Smooth muscle cell (in vitro differentiated cells): ENCODE measurements at regions not wholly inside any gene's neighbourhood (a gene's known extent, or its start where the extent isn't known, plus 50 kb on each side); places are given as distances from the start of the nearest gene placed in this dataset.

Experiments
- DNase-seq: peaks from one replicate; lab custom pipeline; 2025; ENCODE audit not compliant: unreplicated experiment; lab: John Stamatoyannopoulos, UW
- H2AFZ ChIP-seq: fragments of 200-600 bp; sonication (generic); 2 replicates; pipeline ENCODE4 v1.6.0; 2016; ENCODE audit warnings: antibody characterized with exemption, low read depth, mild to moderate bottlenecking
- H3F3A ChIP-seq: fragments of 200-600 bp; sonication (generic); 2 replicates; pipeline ENCODE4 v1.6.0; 2017; ENCODE audit warnings: antibody characterized with exemption, low read depth
- H3K27ac ChIP-seq: fragments of 200-600 bp; sonication (generic); 2 replicates; pipeline ENCODE4 v1.5.1; 2016; ENCODE audit warnings: low read depth, mild to moderate bottlenecking
- H3K27me3 ChIP-seq: fragments of 200-600 bp; sonication (generic); 2 replicates; pipeline ENCODE4 v1.6.1; 2016; ENCODE audit warnings: low read depth, mild to moderate bottlenecking
- H3K36me3 ChIP-seq: fragments of 200-600 bp; sonication (generic); 2 replicates; pipeline ENCODE4 v1.5.1; 2016; ENCODE audit warnings: low read depth
- H3K4me1 ChIP-seq: fragments of 200-600 bp; sonication (generic); 2 replicates; pipeline ENCODE4 v1.5.1; 2016; ENCODE audit warnings: low read depth
- H3K4me2 ChIP-seq: fragments of 200-600 bp; sonication (generic); 2 replicates; pipeline ENCODE4 v1.6.0; 2016; ENCODE audit warnings: mild to moderate bottlenecking
- H3K4me3 ChIP-seq: fragments of 200-600 bp; sonication (generic); 2 replicates; pipeline ENCODE4 v1.5.1; 2016; ENCODE audit warnings: mild to moderate bottlenecking
- H3K79me2 ChIP-seq: fragments of 200-600 bp; sonication (generic); 2 replicates; pipeline ENCODE4 v1.6.0; 2016; ENCODE audit warnings: low read depth, mild to moderate bottlenecking
- H3K9ac ChIP-seq: fragments of 200-600 bp; sonication (generic); 2 replicates; pipeline ENCODE4 v1.6.0; 2016; ENCODE audit warnings: low read depth
- H3K9me3 ChIP-seq: fragments of 200-600 bp; sonication (generic); replicated peaks from 2 replicates; pipeline ENCODE4 v1.5.1; 2016; ENCODE audit warnings: low read depth
- H4K20me1 ChIP-seq: fragments of 200-600 bp; sonication (generic); 2 replicates; pipeline ENCODE4 v1.6.0; 2016; ENCODE audit warnings: low read depth
- WGBS: methylation state at CpG from one replicate; pipeline ENCODE4 v1.1.7; 2016; ENCODE audit warnings: low lambda C conversion rate; 5-methylcytosine and 5-hydroxymethylcytosine counted together
- TF ChIP-seq, protein P1 (sequence below): fragments of 200-600 bp; sonication (generic); IDR thresholded peaks from 2 replicates; pipeline ENCODE4 v1.5.1; 2017; ENCODE audit warnings: borderline replicate concordance, mild to moderate bottlenecking, antibody characterized with exemption; ENCODE audit not compliant: insufficient read depth, poor library complexity, severe bottlenecking

DNA sequence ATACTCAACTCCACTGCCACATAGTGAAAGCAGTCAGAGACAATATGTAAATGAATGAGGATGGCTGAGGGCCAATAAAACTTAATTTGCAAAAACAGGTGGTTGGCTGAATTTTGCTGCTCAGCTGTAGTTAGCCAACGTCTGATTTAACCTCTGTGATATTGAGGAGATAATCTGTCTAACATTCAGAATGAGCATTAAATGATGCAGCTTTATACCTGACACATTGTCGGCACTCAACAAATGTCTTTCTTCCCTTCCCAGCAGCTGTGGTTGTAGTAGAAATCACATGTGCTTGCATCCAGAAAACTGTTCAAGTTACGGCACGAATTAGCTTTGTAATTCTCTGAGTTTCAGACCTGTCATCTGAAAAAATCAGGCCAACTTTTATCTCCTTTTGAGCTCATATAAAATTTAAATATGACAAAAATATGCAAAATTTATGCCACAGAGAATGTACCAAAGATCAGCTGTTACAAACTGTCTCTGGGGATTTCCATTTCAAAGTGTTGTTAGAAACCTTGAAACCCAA lies 1239.7 kb downstream of the GATA3 start:
- Histone ChIP-seq H3K4me3 (no peak overlapping the region), H3K27ac (no peak overlapping the region)
- DNase-seq: no peak

DNA sequence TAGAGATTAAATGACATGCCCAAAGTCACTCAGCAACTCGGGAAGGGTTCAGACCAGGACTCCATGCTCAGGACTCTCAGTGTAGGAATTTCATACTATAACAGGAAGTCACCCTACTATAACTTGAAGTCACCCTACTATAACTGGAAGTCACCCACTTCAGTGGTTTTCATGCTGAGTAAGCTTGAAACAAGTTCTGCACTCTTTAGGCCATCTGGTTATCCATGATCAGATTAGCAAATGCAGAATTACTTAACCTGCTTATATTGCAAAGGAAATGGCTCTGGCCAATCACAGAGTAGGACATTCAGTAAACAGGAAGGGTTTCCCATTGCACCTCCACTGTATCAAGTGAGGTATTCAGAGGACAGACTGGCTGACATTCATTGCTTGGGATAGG lies 1240.4 kb downstream of the GATA3 start:
- Histone ChIP-seq H3K79me2 (no peaks in the 10 kb centered on the region), H3K9me3 (no peaks in the 10 kb centered on the region), H3K9ac (no peak overlapping the region), H4K20me1 (no peaks in the 10 kb centered on the region), H3K4me1 (no peaks in the 10 kb centered on the region), H3F3A (no peaks in the 10 kb centered on the region), H3K27ac (no peak overlapping the region), H3K4me2 (no peak overlapping the region), H2AFZ (no peak overlapping the region), H3K36me3 (no peaks in the 10 kb centered on the region), H3K4me3 (no peak overlapping the region), H3K27me3 (no peaks in the 10 kb centered on the region)
- TF ChIP-seq, protein P1, sequence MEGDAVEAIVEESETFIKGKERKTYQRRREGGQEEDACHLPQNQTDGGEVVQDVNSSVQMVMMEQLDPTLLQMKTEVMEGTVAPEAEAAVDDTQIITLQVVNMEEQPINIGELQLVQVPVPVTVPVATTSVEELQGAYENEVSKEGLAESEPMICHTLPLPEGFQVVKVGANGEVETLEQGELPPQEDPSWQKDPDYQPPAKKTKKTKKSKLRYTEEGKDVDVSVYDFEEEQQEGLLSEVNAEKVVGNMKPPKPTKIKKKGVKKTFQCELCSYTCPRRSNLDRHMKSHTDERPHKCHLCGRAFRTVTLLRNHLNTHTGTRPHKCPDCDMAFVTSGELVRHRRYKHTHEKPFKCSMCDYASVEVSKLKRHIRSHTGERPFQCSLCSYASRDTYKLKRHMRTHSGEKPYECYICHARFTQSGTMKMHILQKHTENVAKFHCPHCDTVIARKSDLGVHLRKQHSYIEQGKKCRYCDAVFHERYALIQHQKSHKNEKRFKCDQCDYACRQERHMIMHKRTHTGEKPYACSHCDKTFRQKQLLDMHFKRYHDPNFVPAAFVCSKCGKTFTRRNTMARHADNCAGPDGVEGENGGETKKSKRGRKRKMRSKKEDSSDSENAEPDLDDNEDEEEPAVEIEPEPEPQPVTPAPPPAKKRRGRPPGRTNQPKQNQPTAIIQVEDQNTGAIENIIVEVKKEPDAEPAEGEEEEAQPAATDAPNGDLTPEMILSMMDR: no peak
- 81% methylated on average over 1 of the region's 1 CpG for WGBS
- DNase-seq: no peak

More for the DNA sequence above, 1239.7 kb downstream of the GATA3 start:
- H3K27me3 ChIP-seq: no peaks in the 10 kb centered on the region
- no peaks in the 10 kb centered on the region for H3K9me3 ChIP-seq
- H3K79me2 ChIP-seq: no peaks in the 10 kb centered on the region
- 78% methylated on average over 4 of the region's 4 CpGs for WGBS
- H4K20me1 ChIP-seq: no peaks in the 10 kb centered on the region
- TF ChIP-seq, protein P1: no peak
- H2AFZ ChIP-seq: no peak overlapping the region
- no peak overlapping the region for H3K4me2 ChIP-seq
- no peak overlapping the region for H3K9ac ChIP-seq
- H3K4me1 ChIP-seq: no peaks in the 10 kb centered on the region
- no peaks in the 10 kb centered on the region for H3F3A ChIP-seq
- H3K36me3 ChIP-seq: no peaks in the 10 kb centered on the region

DNA sequence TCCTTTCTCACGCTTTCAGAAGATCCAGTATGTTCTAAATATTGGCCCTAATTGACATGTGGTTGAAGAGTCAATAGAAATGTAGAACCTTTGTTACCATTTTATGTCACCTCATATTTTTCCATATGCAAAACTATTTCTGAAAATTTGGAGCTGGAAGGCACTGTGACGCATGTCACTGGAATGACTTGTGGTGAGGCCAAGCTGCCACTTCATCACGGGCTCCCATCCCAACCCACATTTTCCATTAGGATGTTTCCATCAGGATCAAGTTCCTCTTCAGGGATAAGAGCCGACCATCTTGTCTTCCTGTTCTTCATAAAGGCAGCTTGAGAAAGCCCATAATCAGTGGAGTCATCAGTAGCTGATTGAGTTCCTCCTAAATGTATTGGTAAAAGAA lies 1241.7 kb downstream of the GATA3 start:
- Histone ChIP-seq H3K9ac (no peak overlapping the region), H3K4me2 (no peak overlapping the region), H3K27me3 (no peaks in the 10 kb centered on the region), H3K4me3 (no peak overlapping the region), H4K20me1 (no peaks in the 10 kb centered on the region), H3F3A (no peaks in the 10 kb centered on the region), H3K4me1 (no peaks in the 10 kb centered on the region), H3K27ac (no peak overlapping the region), H3K79me2 (no peaks in the 10 kb centered on the region), H2AFZ (no peak overlapping the region), H3K36me3 (no peaks in the 10 kb centered on the region), H3K9me3 (no peaks in the 10 kb centered on the region)
- no peak for DNase-seq
- WGBS: 80% methylated on average over 4 of the region's 4 CpGs
- TF ChIP-seq, protein P1: no peak

DNA sequence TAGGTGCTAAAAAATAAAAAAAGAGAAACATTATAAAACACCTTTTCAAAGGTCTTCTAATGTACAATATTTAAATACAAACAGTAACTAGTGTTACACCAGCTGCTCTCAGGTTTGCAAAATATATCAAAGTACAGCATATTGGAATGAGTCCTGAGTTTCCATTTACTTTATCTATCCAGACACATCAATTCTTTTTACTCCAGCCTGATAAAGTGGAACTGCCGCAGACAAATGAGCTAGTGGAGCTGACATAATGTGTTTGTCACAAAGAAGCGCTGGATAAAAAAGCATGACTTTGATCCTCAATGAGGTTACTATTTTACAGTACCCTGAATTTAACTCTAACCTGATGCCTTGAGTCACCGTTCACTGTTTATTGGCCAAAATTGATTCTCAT lies 1243.1 kb downstream of the GATA3 start:
- no peak overlapping the region for H3K9ac ChIP-seq
- WGBS: 88% methylated on average over 3 of the region's 3 CpGs
- no peak overlapping the region for H2AFZ ChIP-seq
- TF ChIP-seq, protein P1: no peak
- no peaks in the 10 kb centered on the region for H3K79me2 ChIP-seq
- H3K27me3 ChIP-seq: no peaks in the 10 kb centered on the region
- no peak for DNase-seq
- H3K4me3 ChIP-seq: no peak overlapping the region
- H3K4me2 ChIP-seq: no peak overlapping the region
- no peaks in the 10 kb centered on the region for H3K4me1 ChIP-seq
- H3K36me3 ChIP-seq: no peaks in the 10 kb centered on the region
- no peak overlapping the region for H3K27ac ChIP-seq
- no peaks in the 10 kb centered on the region for H3F3A ChIP-seq
- H3K9me3 ChIP-seq: no peaks in the 10 kb centered on the region
- no peaks in the 10 kb centered on the region for H4K20me1 ChIP-seq
